A673 (cell line): ENCODE measurements at regions not wholly inside any gene's neighbourhood (a gene's known extent, or its start where the extent isn't known, plus 50 kb on each side); places are given as distances from the start of the nearest gene placed in this dataset.

Experiments
- BruUV-seq: library from RNA; stranded (reverse); fragments of 400-500 nt; replicated peaks from 2 replicates; lab custom pipeline; 2021; lab: Mats Ljungman, UMichigan
- CTCF ChIA-PET: fragments of 300-600 bp; sonication (Branson Sonifier 250); formaldehyde crosslinking; loops from one replicate; lab custom pipeline; 2022; ENCODE audit warnings: antibody characterized with exemption; lab: Charles Lee
- POLR2A ChIA-PET: fragments of 300-600 bp; sonication (Branson Sonifier 250); formaldehyde crosslinking; loops from one replicate; lab custom pipeline; 2022; ENCODE audit warnings: antibody characterized with exemption; ENCODE audit not compliant: low non-redundant PET; lab: Charles Lee
- DNase-seq: peaks from one replicate; pipeline ENCODE4 v3.0.0-alpha.2; 2015; ENCODE audit warnings: low spot score
- H3K27ac ChIP-seq: fragments of 200-600 bp; sonication (generic); 2 replicates; pipeline ENCODE4 v1.5.1; 2016; ENCODE audit warnings: mixed run types, low read depth, mild to moderate bottlenecking, mixed read lengths, antibody characterized with exemption, low read length; ENCODE audit not compliant: poor library complexity, severe bottlenecking
- H3K27me3 ChIP-seq: fragments of 200-600 bp; sonication (generic); replicated peaks from 2 replicates; pipeline ENCODE4 v1.6.1; 2017; ENCODE audit warnings: mixed run types, low read depth, mild to moderate bottlenecking, mixed read lengths, antibody characterized with exemption, low read length; ENCODE audit not compliant: insufficient read depth, poor library complexity
- H3K36me3 ChIP-seq: fragments of 200-600 bp; sonication (generic); 2 replicates; pipeline ENCODE4 v1.6.1; 2016; ENCODE audit warnings: mixed run types, mild to moderate bottlenecking, mixed read lengths, antibody characterized with exemption, low read length; ENCODE audit not compliant: insufficient read depth, poor library complexity, severe bottlenecking
- H3K4me1 ChIP-seq: fragments of 200-600 bp; sonication (generic); 2 replicates; pipeline ENCODE4 v1.6.1; 2017; ENCODE audit warnings: mixed run types, mild to moderate bottlenecking, mixed read lengths, antibody characterized with exemption, low read length; ENCODE audit not compliant: insufficient read depth, poor library complexity, severe bottlenecking
- H3K4me3 ChIP-seq: fragments of 200-600 bp; sonication (generic); 2 replicates; pipeline ENCODE4 v1.5.1; 2016; ENCODE audit warnings: low read depth, mixed run types, mild to moderate bottlenecking, mixed read lengths, low read length; ENCODE audit not compliant: poor library complexity, severe bottlenecking
- H3K9me3 ChIP-seq: fragments of 200-600 bp; sonication (generic); 2 replicates; pipeline ENCODE4 v1.6.1; 2016; ENCODE audit warnings: mixed run types, low read depth, mild to moderate bottlenecking, mixed read lengths, antibody characterized with exemption, low read length; ENCODE audit not compliant: poor library complexity, severe bottlenecking
- CTCF ChIP-seq: fragments of 300-800, 200-600 bp; sonication (generic); conservative IDR thresholded peaks from 2 replicates; pipeline ENCODE4 v1.5.1; 2017; ENCODE audit warnings: low read depth, mild to moderate bottlenecking, antibody characterized with exemption, low read length, moderate library complexity, mixed read lengths
- EZH2 ChIP-seq: fragments of 200-600 bp; sonication (generic); IDR thresholded peaks from 2 replicates; pipeline ENCODE4 v1.6.1; 2017; ENCODE audit warnings: borderline replicate concordance, low read depth, mild to moderate bottlenecking, mixed read lengths, antibody characterized with exemption, low read length; ENCODE audit not compliant: poor library complexity, severe bottlenecking
- intact Hi-C: fragments of 100-400 bp; cut with micrococcal nuclease; formaldehyde crosslinking; loops from one replicate; pipeline ENCODE4 v1.10.0; 2022; ENCODE audit not compliant: unreplicated experiment

DNA sequence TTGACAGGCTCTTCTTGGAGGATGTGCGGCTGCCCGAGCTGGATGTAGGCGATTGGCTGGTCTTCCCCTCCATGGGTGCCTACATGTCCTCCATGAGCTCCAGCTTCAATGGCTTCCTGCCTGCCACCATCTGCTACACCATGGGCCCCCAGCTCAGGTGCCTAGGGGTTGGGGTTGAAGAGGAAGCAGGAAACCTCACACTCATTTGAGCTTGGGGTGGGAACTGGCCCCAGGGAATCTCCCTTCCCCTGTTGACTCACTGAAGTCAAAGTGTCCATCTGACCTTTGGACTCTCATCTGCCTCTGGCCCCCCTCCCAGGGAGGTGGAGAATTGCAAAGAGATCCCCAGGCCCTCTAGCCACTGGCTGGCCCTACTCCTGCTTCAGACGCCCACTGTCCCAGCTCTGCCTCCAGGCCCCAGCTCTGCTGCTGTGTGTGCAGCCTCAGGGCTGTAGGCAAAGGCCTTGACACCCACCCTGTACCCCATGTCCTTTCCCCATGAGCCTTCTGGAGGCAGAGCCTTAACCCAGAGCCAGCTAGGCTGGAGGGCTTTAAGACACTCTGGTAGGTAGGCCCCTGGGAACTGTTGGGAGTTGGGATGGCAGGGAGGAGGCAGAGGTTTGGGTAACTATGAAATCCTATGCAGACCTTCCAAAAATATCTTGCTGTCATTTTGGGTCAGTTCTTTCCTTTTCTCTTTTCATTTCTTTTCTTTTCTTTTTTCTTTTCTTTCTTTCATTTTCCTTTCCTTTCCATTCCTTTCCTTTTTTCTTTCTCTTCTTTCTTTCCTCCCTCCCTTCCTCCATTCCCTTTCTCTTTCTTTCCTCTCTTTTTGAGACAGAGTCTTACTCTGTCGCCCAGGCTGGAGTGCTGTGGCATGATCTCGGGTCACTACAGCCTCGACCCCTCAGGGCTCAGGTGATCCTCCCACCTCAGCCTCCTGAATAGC is 66.9 kb upstream of the TINAGL1 start:
- ChIA-PET CTCF (no interaction called here), POLR2A (no interaction called here)
- Histone ChIP-seq H3K36me3 (no peaks in the 10 kb centered on the region), H3K27me3 (no peaks in the 10 kb centered on the region), H3K9me3 (no peaks in the 10 kb centered on the region), H3K27ac (no peak overlapping the region), H3K4me1 (no peaks in the 10 kb centered on the region), H3K4me3 (no peak overlapping the region)
- no TSS peak for BruUV-seq
- intact Hi-C loops = no loop called here
- no peak for DNase-seq
- TF ChIP-seq EZH2 (no peak), CTCF (no peak)

DNA sequence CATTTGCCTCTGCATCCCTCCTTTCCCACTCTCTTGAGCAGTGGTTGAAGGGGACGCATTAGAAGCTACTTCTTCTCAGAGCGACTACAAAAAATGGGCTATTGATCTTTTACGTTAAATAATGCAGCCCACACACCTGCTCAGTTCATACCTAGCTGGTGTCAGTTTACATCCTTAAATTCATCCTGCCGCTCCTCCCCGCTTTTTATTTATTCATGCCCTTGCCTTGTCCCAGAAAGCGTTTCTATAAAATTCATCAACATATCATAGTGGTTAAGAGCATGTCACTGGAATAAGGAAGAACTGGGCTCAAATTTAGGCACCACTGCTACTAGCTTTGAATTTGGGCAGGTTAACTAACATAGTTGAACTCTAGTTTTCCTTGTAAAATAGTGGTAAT is 66.0 kb upstream of the TINAGL1 start:
- DNase-seq = no peak
- no peaks in the 10 kb centered on the region for H3K36me3 ChIP-seq
- no peak for TF ChIP-seq EZH2
- TF ChIP-seq CTCF = no peak
- no peak overlapping the region for H3K4me3 ChIP-seq
- H3K4me1 ChIP-seq = no peaks in the 10 kb centered on the region
- ChIA-PET POLR2A (no interaction called here), CTCF (no interaction called here)
- no peaks in the 10 kb centered on the region for H3K27me3 ChIP-seq
- no peaks in the 10 kb centered on the region for H3K9me3 ChIP-seq
- intact Hi-C loops = no loop called here
- no peak overlapping the region for H3K27ac ChIP-seq
- BruUV-seq = no TSS peak

- intact Hi-C loops = no loop called here
- Histone ChIP-seq H3K36me3 (no peaks in the 10 kb centered on the region), H3K9me3 (no peaks in the 10 kb centered on the region), H3K27me3 (no peaks in the 10 kb centered on the region), H3K4me1 (no peaks in the 10 kb centered on the region), H3K4me3 (no peak overlapping the region), H3K27ac (no peak overlapping the region)
- TF ChIP-seq CTCF (no peak), EZH2 (no peak)
- no TSS peak for BruUV-seq
- POLR2A ChIA-PET = no interaction called here
- CTCF ChIA-PET = no interaction called here
- DNase-seq = no peak
These were observed 65.2 kb upstream of the TINAGL1 start for GRCh38 chr1:31510853-31511789.
